ENCODE measurements at regions not wholly inside any gene's neighbourhood (a gene's known extent, or its start where the extent isn't known, plus 50 kb on each side); places are given as distances from the start of the nearest gene placed in this dataset.

DNA sequence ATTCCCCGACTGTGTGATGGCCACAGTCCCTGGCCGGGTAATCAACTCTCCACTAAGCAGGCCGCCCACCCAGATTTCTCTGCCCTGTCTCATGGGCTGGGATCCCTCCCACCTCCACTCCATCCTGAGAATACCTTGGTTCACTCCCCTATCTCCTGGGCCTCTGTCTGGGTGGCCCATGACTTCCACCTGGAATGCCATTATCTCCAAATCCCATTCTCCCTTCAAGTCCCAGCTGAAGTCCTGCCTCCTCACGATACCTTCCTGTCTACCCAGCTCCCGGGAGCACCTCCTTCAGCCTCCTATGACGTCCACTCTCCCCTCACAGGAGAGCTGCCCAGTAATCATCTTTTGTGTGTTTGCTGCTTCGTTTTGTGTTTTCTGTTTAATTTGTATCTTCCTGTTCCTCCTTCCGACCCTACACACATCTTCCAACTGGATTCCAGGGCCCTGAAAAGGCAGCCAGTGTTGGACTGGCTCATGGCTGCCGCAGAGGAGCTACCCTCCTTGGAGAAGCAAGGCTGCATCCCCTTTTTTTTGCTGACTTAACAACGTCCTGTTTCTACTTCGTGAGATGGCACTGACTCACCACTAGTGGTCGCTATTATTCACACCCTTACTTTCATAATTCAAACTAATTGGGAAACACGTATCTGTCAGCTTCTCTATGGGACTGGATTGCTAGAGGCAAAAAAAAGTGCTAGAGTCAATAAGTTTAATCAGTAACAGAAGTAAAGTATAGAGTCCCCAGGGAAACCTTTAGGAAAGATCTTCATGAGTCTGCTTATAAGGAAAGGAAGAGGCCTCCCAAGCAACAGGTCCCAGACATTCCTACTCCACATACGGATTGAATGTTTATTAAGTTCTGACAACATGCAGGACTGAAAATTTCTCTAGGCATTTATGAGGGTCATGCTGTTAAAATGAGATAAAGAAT lies 171.9 kb upstream of the GATA6 start:
- Histone ChIP-seq H3K4me1 (peaks cover 0 to 21% of the 10 kb centered on the region in 2 donors), H3K27me3 (no peaks in the 10 kb centered on the region), H3K27ac (peak overlapping the region; percentile 53 to 54), H3K9me3 (no peaks in the 10 kb centered on the region), H3K36me3 (no peaks in the 10 kb centered on the region), H3K4me3 (no peak overlapping the region)
- DNase-seq (ENCODE audit: low spot score in 2 of 2): no peak
- peak; percentile 40 to 87 (median 82) for TF ChIP-seq CTCF (IDR thresholded peaks at IDR 0.05)
- intact Hi-C loops (cut with DNase I): loop anchor here (2.0 to 10.0 kb wide), 3 partner anchors 169 to 707 kb away; no protein-coding TSS in a partner anchor

DNA sequence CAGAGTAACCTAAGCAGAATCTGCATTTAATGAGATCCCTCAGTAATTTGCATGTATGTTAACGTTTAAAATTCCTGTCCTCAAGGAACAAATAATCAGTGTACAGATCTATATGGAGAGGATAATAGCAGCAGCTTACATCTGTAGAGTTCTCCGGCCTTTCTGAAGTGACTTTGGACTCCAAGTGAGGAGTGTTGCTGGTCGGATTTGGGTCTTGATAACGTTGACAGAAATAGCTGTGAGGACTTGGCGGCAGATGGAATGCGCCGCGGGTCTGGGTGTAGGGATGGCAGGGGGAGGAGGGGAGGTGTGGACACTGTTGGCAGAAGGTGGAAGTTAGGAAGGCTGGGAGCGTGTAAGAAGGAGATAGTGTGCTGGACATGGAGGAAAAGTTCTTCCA lies 170.9 kb upstream of the GATA6 start:
- Histone ChIP-seq H3K4me1 (peaks cover 0 to 21% of the 10 kb centered on the region in 2 donors), H3K4me3 (no peak overlapping the region), H3K27ac (peak overlapping the region; percentile 48 to 54), H3K36me3 (no peaks in the 10 kb centered on the region), H3K9me3 (no peaks in the 10 kb centered on the region), H3K27me3 (no peaks in the 10 kb centered on the region)
- TF ChIP-seq CTCF (IDR thresholded peaks at IDR 0.05): no peak
- intact Hi-C loops (cut with DNase I): loop anchor here (2.0 to 10.0 kb wide), 2 partner anchors 564 to 706 kb away; no protein-coding TSS in a partner anchor
- DNase-seq (ENCODE audit: low spot score in 2 of 2): no peak

GRCh38 chr18:22001912-22002487 lies 167.4 kb upstream of the GATA6 start:
- Histone ChIP-seq H3K9me3 (no peaks in the 10 kb centered on the region), H3K36me3 (no peaks in the 10 kb centered on the region), H3K4me1 (peaks cover 0 to 15% of the 10 kb centered on the region in 2 donors), H3K4me3 (no peak overlapping the region), H3K27me3 (no peaks in the 10 kb centered on the region), H3K27ac (no peak overlapping the region)
- no peak for DNase-seq (ENCODE audit: low spot score in 2 of 2)
- no peak for TF ChIP-seq CTCF (IDR thresholded peaks at IDR 0.05)
- intact Hi-C loops (cut with DNase I): no loop called here

GRCh38 chr18:22005191-22005841 lies 164.1 kb upstream of the GATA6 start:
- Histone ChIP-seq H3K36me3 (no peaks in the 10 kb centered on the region), H3K27me3 (no peaks in the 10 kb centered on the region), H3K4me3 (no peak overlapping the region), H3K27ac (peak overlapping the region in 1 of 2 donors; percentile 7), H3K9me3 (peaks cover 0 to 3% of the 10 kb centered on the region in 2 donors), H3K4me1 (peaks cover 0 to 3% of the 10 kb centered on the region in 2 donors)
- no peak for TF ChIP-seq CTCF (IDR thresholded peaks at IDR 0.05)
- intact Hi-C loops (cut with DNase I): no loop called here
- DNase-seq (ENCODE audit: low spot score in 2 of 2): no peak

DNA sequence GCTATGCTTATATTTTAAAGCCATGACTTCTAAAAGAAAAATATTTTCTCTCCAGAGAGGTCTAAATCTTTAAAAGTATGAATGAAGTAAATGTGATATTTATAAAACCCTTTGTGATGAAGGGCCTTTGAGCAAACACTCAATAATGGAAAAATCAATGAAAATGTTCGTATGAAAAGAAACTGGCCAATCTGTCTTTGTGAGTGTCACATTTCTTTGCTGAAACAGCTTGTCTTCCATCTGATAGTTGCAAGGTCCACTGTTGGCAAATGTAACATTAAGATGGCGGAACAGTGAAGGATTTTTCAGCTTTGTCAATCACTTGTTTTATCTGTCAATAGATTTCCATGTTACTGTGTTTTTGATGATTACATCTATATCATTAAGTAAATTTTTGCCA lies 162.9 kb upstream of the GATA6 start:
- no peak for DNase-seq (ENCODE audit: low spot score in 2 of 2)
- Histone ChIP-seq H3K36me3 (no peaks in the 10 kb centered on the region), H3K9me3 (peaks cover 0 to 3% of the 10 kb centered on the region in 2 donors), H3K27ac (no peak overlapping the region), H3K4me3 (no peak overlapping the region), H3K27me3 (no peaks in the 10 kb centered on the region), H3K4me1 (no peaks in the 10 kb centered on the region)
- TF ChIP-seq CTCF (IDR thresholded peaks at IDR 0.05): no peak
- intact Hi-C loops (cut with DNase I): no loop called here

All from ascending aorta (tissue), 2 donors.